ENCODE measurements at regions not wholly inside any gene's neighbourhood (a gene's known extent, or its start where the extent isn't known, plus 50 kb on each side); places are given as distances from the start of the nearest gene placed in this dataset.
A peak's percentile ranks its signal among the peaks of the same experiment; 100 is the strongest.
"Not testable (repeated sequence)": the region's sequence is repeated elsewhere in the genome, so short reads cannot be mapped to it uniquely, and the experiment has no call there.

DNA sequence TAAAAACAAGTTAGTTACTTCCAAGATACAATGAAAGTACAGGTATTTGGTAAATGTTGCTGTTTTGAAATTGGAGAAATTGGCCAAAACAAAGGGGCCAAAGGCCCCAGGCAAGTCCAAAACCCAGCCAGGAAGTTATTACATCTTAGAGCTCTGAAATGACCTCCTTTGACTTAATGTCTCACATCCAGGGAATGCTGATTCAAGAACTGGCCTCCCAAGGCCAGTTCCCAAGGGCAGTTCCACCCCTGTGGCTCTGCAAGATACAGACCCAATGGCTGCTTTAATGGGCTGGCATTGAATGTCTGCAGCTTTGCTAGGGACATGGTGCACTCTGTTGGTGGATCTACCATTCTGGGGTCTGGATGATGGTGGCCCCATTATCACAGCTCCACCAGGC is 217.3 kb upstream of the FKBP1C start:
- Mint-ChIP-seq H3K4me3 (no peak overlapping the region), H3K27me3 (ENCODE audit: low read depth, poor library complexity) (no peaks in the 10 kb centered on the region), H3K36me3 (ENCODE audit: low read depth) (no peaks in the 10 kb centered on the region), H3K27ac (no peak overlapping the region), H3K9me3 (no peaks in the 10 kb centered on the region), H3K4me1 (no peaks in the 10 kb centered on the region)
- no peak for DNase-seq
- TF ChIP-seq, protein P1, sequence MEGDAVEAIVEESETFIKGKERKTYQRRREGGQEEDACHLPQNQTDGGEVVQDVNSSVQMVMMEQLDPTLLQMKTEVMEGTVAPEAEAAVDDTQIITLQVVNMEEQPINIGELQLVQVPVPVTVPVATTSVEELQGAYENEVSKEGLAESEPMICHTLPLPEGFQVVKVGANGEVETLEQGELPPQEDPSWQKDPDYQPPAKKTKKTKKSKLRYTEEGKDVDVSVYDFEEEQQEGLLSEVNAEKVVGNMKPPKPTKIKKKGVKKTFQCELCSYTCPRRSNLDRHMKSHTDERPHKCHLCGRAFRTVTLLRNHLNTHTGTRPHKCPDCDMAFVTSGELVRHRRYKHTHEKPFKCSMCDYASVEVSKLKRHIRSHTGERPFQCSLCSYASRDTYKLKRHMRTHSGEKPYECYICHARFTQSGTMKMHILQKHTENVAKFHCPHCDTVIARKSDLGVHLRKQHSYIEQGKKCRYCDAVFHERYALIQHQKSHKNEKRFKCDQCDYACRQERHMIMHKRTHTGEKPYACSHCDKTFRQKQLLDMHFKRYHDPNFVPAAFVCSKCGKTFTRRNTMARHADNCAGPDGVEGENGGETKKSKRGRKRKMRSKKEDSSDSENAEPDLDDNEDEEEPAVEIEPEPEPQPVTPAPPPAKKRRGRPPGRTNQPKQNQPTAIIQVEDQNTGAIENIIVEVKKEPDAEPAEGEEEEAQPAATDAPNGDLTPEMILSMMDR (IDR thresholded peaks at IDR 0.05) = no peak

DNA sequence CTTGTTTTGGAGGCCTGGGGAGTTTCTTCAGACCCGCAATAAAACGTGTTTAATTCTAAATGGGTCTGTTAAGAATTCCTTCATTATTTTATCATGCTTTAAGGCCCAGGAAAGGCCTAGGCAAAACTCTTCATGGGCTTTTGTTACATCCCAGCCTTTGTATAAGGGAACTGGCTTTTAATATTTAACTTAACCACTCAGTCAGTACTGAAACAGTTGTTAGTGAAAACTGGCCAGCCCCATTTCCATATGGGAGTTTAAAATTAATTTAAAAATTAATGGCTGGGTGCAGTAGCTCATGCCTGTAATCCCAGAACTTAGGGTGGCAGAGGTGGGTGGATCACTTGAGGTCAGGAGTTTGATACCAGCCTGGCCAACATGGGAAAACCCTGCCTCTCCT is 213.2 kb upstream of the FKBP1C start:
- H3K36me3 Mint-ChIP-seq (ENCODE audit: low read depth) = no peaks in the 10 kb centered on the region
- no peak for DNase-seq
- no peak overlapping the region for H3K27ac Mint-ChIP-seq
- H3K4me3 Mint-ChIP-seq = no peak overlapping the region
- TF ChIP-seq, protein P1 (IDR thresholded peaks at IDR 0.05) = no peak
- H3K27me3 Mint-ChIP-seq (ENCODE audit: low read depth, poor library complexity) = peaks cover 4% of the 10 kb centered on the region
- peaks cover 7% of the 10 kb centered on the region for H3K9me3 Mint-ChIP-seq
- peaks cover 9% of the 10 kb centered on the region for H3K4me1 Mint-ChIP-seq

DNA sequence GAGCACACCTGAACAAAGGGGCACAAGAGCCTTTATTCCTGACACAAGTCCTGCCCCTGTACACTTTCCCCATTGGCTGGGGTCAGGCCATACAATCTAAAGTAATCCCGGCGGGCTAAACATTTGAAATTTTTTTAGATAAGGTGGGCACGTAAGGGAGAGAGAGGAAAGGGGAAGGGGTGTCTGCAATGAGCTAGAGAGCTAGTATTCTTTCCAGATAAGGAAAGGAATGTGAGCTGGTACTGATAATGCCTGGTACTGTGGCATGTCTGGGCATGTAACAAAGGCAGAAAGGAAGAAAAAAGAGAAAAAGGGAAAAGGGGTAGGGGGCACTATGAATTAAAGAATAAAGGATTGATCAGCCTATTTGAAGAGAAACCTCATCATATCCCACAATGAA is 212.0 kb upstream of the FKBP1C start:
- H3K4me3 Mint-ChIP-seq; H3K4me1 Mint-ChIP-seq; DNase-seq; H3K9me3 Mint-ChIP-seq; H3K36me3 Mint-ChIP-seq (ENCODE audit: low read depth); H3K27me3 Mint-ChIP-seq (ENCODE audit: low read depth, poor library complexity): not testable (repeated sequence)
- peak overlapping the region; percentile 81 for H3K27ac Mint-ChIP-seq

DNA sequence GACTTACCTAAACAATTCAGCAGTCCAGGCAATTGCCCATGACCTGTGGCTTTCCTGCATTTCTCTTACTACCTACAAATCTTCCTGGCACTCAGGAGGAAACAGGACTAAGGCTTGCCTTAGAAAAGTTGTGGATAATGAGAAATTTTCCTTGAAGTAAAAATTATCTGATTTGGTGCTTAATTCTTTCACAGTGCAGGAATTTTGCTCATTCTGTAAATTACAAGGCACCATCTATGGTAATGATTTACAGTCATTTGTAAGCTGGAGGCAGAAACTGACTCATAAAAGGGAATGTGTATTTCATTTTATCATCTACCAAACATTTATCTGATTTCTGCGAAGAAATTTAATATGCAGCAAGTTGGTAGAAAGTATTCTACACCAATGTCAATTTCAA is 211.5 kb upstream of the FKBP1C start:
- no peaks in the 10 kb centered on the region for H3K36me3 Mint-ChIP-seq (ENCODE audit: low read depth)
- no peak overlapping the region for H3K27ac Mint-ChIP-seq
- H3K4me3 Mint-ChIP-seq = no peak overlapping the region
- H3K4me1 Mint-ChIP-seq = peaks cover 9% of the 10 kb centered on the region
- no peak for DNase-seq
- peaks cover 7% of the 10 kb centered on the region for H3K9me3 Mint-ChIP-seq
- TF ChIP-seq, protein P1 (IDR thresholded peaks at IDR 0.05) = no peak
- peaks cover 4% of the 10 kb centered on the region for H3K27me3 Mint-ChIP-seq (ENCODE audit: low read depth, poor library complexity)

DNA sequence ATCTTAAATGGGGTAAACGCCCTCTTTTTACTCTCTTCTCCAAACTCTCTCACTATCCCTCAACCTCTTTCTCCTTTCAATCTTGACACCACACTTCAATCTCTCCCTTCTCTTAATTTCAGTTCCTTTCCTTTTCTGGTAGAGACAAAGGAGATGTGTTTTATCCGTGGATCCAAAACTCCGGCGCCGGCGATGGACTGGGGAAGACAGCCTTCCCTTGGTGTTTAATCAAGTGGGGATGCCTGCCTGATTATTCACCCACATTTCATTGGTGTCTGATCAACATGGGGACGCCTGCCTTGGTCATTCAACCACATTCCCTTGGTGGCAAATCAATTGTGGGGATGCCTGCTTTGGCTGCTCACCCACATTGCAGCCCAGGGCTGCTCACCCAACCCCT is 205.3 kb upstream of the FKBP1C start:
- H3K4me1 Mint-ChIP-seq; H3K27ac Mint-ChIP-seq; H3K27me3 Mint-ChIP-seq (ENCODE audit: low read depth, poor library complexity); H3K36me3 Mint-ChIP-seq (ENCODE audit: low read depth); H3K9me3 Mint-ChIP-seq; H3K4me3 Mint-ChIP-seq; DNase-seq: not testable (repeated sequence)

DNA sequence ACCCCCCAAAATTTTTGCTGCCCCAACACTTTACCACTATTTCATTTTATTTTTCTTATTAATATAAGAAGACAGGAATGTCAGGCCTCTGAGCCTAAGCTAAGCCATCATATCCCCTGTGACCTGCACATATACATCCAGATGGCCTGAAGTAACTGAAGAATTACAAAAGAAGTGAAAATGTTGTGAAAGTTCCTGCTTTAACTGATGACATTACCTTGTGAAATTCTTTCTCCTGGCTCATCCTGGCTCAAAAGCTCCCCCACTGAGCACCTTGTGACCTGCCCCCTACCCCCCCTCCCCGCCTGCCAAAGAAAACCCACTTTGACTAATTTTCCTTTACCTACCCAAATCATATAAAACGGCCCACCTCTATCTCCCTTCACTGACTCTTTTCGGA is 200.3 kb upstream of the FKBP1C start:
- not testable (repeated sequence) for H3K4me1 Mint-ChIP-seq; DNase-seq; H3K27me3 Mint-ChIP-seq (ENCODE audit: low read depth, poor library complexity); H3K4me3 Mint-ChIP-seq; H3K27ac Mint-ChIP-seq; H3K9me3 Mint-ChIP-seq; H3K36me3 Mint-ChIP-seq (ENCODE audit: low read depth)

DNA sequence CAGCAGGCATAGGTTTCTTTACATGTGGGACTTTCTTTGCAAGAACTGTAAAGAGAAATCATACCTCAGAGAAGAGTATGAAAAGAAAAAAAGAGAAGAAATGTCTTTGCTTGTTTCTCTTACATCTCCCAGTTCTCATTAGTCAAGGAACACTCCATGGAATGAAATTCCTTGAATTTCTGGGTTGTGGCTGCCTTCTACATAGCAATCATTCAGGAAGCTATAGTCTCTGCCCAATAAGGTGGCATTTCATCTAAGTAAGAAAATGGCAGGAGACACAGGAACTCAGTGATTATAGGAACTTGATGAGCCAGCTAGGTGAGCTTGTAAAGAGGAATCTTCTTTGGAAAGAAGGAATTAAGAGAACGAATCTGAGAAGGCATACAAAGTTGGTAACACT is 197.0 kb upstream of the FKBP1C start:
- peaks cover 2% of the 10 kb centered on the region for H3K27me3 Mint-ChIP-seq (ENCODE audit: low read depth, poor library complexity)
- TF ChIP-seq, protein P1 (IDR thresholded peaks at IDR 0.05) = no peak
- H3K4me1 Mint-ChIP-seq = no peaks in the 10 kb centered on the region
- no peaks in the 10 kb centered on the region for H3K9me3 Mint-ChIP-seq
- DNase-seq = no peak
- H3K36me3 Mint-ChIP-seq (ENCODE audit: low read depth) = no peaks in the 10 kb centered on the region
- H3K4me3 Mint-ChIP-seq = no peak overlapping the region
- no peak overlapping the region for H3K27ac Mint-ChIP-seq

DNA sequence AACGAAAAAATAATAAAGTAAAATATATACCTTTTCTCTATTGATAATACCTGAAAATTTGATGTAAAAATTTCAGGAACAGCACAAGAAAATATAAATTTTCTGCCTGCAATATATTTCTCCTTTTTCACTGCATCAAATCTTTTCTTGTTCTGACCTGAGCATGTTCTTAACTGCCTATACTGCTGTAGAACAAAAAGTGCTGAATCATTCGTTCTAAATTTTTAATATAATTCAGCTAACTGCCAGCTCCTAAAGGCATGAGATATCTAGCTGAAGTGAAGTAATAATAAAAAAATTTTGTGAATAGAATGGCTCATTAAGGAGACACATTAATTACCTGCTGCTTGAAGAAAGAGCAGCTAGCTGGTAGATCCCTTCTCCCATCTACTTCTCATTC is 188.6 kb upstream of the FKBP1C start:
- Mint-ChIP-seq H3K4me1 (no peaks in the 10 kb centered on the region), H3K27me3 (ENCODE audit: low read depth, poor library complexity) (no peaks in the 10 kb centered on the region), H3K4me3 (no peak overlapping the region), H3K36me3 (ENCODE audit: low read depth) (no peaks in the 10 kb centered on the region), H3K9me3 (no peaks in the 10 kb centered on the region), H3K27ac (no peak overlapping the region)
- DNase-seq = no peak
- TF ChIP-seq, protein P1 (IDR thresholded peaks at IDR 0.05) = no peak
